NB4 (cell line): ENCODE measurements at regions not wholly inside any gene's neighbourhood (a gene's known extent, or its start where the extent isn't known, plus 50 kb on each side); places are given as distances from the start of the nearest gene placed in this dataset.
A peak's percentile ranks its signal among the peaks of the same experiment; 100 is the strongest.

ENCODE experiments used
- DNase-seq: peaks from one replicate; pipeline ENCODE4 v3.0.0; 2010; ENCODE audit warnings: low read depth
- H3K4me3 ChIP-seq: one replicate; pipeline ENCODE4 v1.5.1; 2011; ENCODE audit warnings: mild to moderate bottlenecking, low read depth, low read length, moderate library complexity
- CTCF ChIP-seq: IDR thresholded peaks from one replicate; pipeline ENCODE4 v1.5.1; 2012; ENCODE audit warnings: low read depth, low read length
- MAX ChIP-seq: IDR thresholded peaks from 2 replicates; pipeline ENCODE4 v1.6.1; 2011; ENCODE audit warnings: low read depth, low read length
- MYC ChIP-seq: IDR thresholded peaks from 2 replicates; pipeline ENCODE4 v1.6.1; 2011; ENCODE audit warnings: low read depth, low read length
- POLR2A ChIP-seq: IDR thresholded peaks from 2 replicates; pipeline ENCODE4 v1.6.1; 2011; ENCODE audit warnings: mild to moderate bottlenecking; ENCODE audit not compliant: insufficient read length; ENCODE audit errors: extremely low read depth

GRCh38 chr10:78456649-78457400, 423.2 kb downstream of the RPS24 start:
- DNase-seq, result no peak
- H3K4me3 ChIP-seq, result no peak overlapping the region
- TF ChIP-seq POLR2A (no peak), MYC (no peak)

- no peak for DNase-seq
- no peak overlapping the region for H3K4me3 ChIP-seq
- TF ChIP-seq MYC (no peak), MAX (no peak), CTCF (no peak), POLR2A (no peak)
Measured at GRCh38 chr10:78457804-78458482, 424.3 kb downstream of the RPS24 start.

- TF ChIP-seq MAX, result no peak
- peak; percentile 43 for DNase-seq
- no peak overlapping the region for H3K4me3 ChIP-seq
Measured at GRCh38 chr10:78458983-78459638, 425.4 kb downstream of the RPS24 start.

GRCh38 chr10:78459639-78460037, 426.0 kb downstream of the RPS24 start:
- H3K4me3 ChIP-seq, result no peak overlapping the region
- no peak for DNase-seq
- no peak for TF ChIP-seq POLR2A
- no peak for TF ChIP-seq CTCF
- TF ChIP-seq MYC, result no peak
- no peak for TF ChIP-seq MAX

- H3K4me3 ChIP-seq, result no peak overlapping the region
- no peak for TF ChIP-seq POLR2A
- no peak for TF ChIP-seq CTCF
- TF ChIP-seq MYC, result no peak
- no peak for TF ChIP-seq MAX
- DNase-seq, result no peak
Measured at GRCh38 chr10:78460204-78460603, 426.5 kb downstream of the RPS24 start.

GRCh38 chr10:78461333-78461732, 427.7 kb downstream of the RPS24 start:
- TF ChIP-seq POLR2A (no peak), MYC (no peak), CTCF (no peak)
- no peak for DNase-seq
- no peak overlapping the region for H3K4me3 ChIP-seq
